HG03159 (cell line): ENCODE measurements at regions not wholly inside any gene's neighbourhood (a gene's known extent, or its start where the extent isn't known, plus 50 kb on each side); places are given as distances from the start of the nearest gene placed in this dataset.
"Not testable (repeated sequence)": the region's sequence is repeated elsewhere in the genome, so short reads cannot be mapped to it uniquely, and the experiment has no call there.

Experiments
- ATAC-seq: cut with Tn5 transposase; IDR thresholded peaks from one replicate; pipeline ENCODE4 v1.9.1; 2021; ENCODE audit warnings: mild to moderate bottlenecking, moderate library complexity; ENCODE audit not compliant: unreplicated experiment

GRCh38 chr11:106152013-106152412, 74.6 kb downstream of the AASDHPPT start:
- ATAC-seq: no peak

- ATAC-seq: no peak
These were observed 75.4 kb downstream of the AASDHPPT start for GRCh38 chr11:106152824-106153223.

- ATAC-seq: peak; percentile 81
These were observed 79.0 kb downstream of the AASDHPPT start for GRCh38 chr11:106156290-106156937.

GRCh38 chr11:106158406-106158805, 80.9 kb downstream of the AASDHPPT start:
- no peak for ATAC-seq

GRCh38 chr11:106159836-106160235, 82.4 kb downstream of the AASDHPPT start:
- no peak for ATAC-seq

- ATAC-seq: no peak
These were observed 83.0 kb downstream of the AASDHPPT start for GRCh38 chr11:106160494-106160893.

GRCh38 chr11:106161775-106162634, 84.5 kb downstream of the AASDHPPT start:
- ATAC-seq: no peak

- ATAC-seq: no peak
These were observed 89.6 kb downstream of the AASDHPPT start for GRCh38 chr11:106167085-106167484.

- no peak for ATAC-seq
These were observed 95.0 kb downstream of the AASDHPPT start for GRCh38 chr11:106172386-106172991.

GRCh38 chr11:106173291-106173690, 95.8 kb downstream of the AASDHPPT start:
- no peak for ATAC-seq

- ATAC-seq: not testable (repeated sequence)
These were observed 96.5 kb downstream of the AASDHPPT start for GRCh38 chr11:106174003-106174402.

GRCh38 chr11:106176817-106177216, 99.4 kb downstream of the AASDHPPT start:
- no peak for ATAC-seq

GRCh38 chr11:106177311-106177710, 99.8 kb downstream of the AASDHPPT start:
- ATAC-seq: no peak

GRCh38 chr11:106178361-106178760, 100.9 kb downstream of the AASDHPPT start:
- ATAC-seq: no peak

- ATAC-seq: no peak
These were observed 101.6 kb downstream of the AASDHPPT start for GRCh38 chr11:106179048-106179447.

GRCh38 chr11:106186630-106187029, 109.2 kb downstream of the AASDHPPT start:
- no peak for ATAC-seq

GRCh38 chr11:106187860-106188456, 110.5 kb downstream of the AASDHPPT start:
- ATAC-seq: no peak

GRCh38 chr11:106193956-106194355, 116.5 kb downstream of the AASDHPPT start:
- ATAC-seq: no peak

- ATAC-seq: no peak
These were observed 120.0 kb downstream of the AASDHPPT start for GRCh38 chr11:106197438-106197837.

- no peak for ATAC-seq
These were observed 125.6 kb downstream of the AASDHPPT start for GRCh38 chr11:106202935-106203620.

GRCh38 chr11:106208760-106209159, 131.3 kb downstream of the AASDHPPT start:
- ATAC-seq: no peak
